Endothelial cell of umbilical vein (primary cell): ENCODE measurements at regions not wholly inside any gene's neighbourhood (a gene's known extent, or its start where the extent isn't known, plus 50 kb on each side); places are given as distances from the start of the nearest gene placed in this dataset.

Experiments used
- BruUV-seq: library from RNA; stranded (reverse); fragments of 400-500 nt; replicated peaks from 2 replicates; lab custom pipeline; 2021; lab: Mats Ljungman, UMichigan
- CTCF ChIA-PET: fragments of 300-600, 350-600 bp; sonication (Branson Sonifier 250); formaldehyde crosslinking; loops from one replicate; lab custom pipeline; 2021; ENCODE audit warnings: antibody characterized with exemption, inconsistent platforms; lab: Charles Lee
- POLR2A ChIA-PET: fragments of 300-600, 350-600 bp; sonication (Branson Sonifier 250); formaldehyde crosslinking; loops from one replicate; lab custom pipeline; 2021; ENCODE audit warnings: antibody characterized with exemption, inconsistent platforms; lab: Charles Lee
- DNase-seq: peaks from one replicate; pipeline ENCODE4 v3.0.0-alpha.2; 2011; ENCODE audit warnings: low read depth, low spot score
- FAIRE-seq: peaks from 2 replicates; lab custom pipeline; 2011; peaks lifted over from hg19 to GRCh38; lab: Jason Lieb, UNC
- H2AFZ ChIP-seq: 2 replicates; pipeline ENCODE4 v1.6.0; 2012; ENCODE audit warnings: low read depth, low read length, control low read depth, inconsistent platforms
- H3K27ac ChIP-seq: 2 replicates; pipeline ENCODE4 v1.5.1; 2011; ENCODE audit warnings: low read depth, mild to moderate bottlenecking, control low read depth, low read length, moderate library complexity; ENCODE audit not compliant: insufficient read depth
- H3K27me3 ChIP-seq, 2 experiments: 2 replicates each; pipeline versions ENCODE4 v1.6.0 to v1.6.1; 2011; ENCODE audit warnings: low read length in 2 of 2, mixed read lengths in 1 of 2; ENCODE audit not compliant: control insufficient read depth in 2 of 2, insufficient read depth in 2 of 2
- H3K36me3 ChIP-seq, 2 experiments: 2 replicates in 1 of 2; 3 replicates in 1 of 2; pipeline ENCODE4 v1.5.1; 2011; ENCODE audit warnings: low read length in 2 of 2, mild to moderate bottlenecking in 1 of 2, moderate library complexity in 1 of 2; ENCODE audit not compliant: control insufficient read depth in 2 of 2, insufficient read depth in 2 of 2; ENCODE audit errors: extremely low read depth in 1 of 2
- H3K4me1 ChIP-seq: 3 replicates; pipeline ENCODE4 v1.5.1; 2011; ENCODE audit warnings: mild to moderate bottlenecking, low read length; ENCODE audit not compliant: control insufficient read depth, insufficient read depth; ENCODE audit errors: extremely low read depth
- H3K4me2 ChIP-seq: 2 replicates; pipeline ENCODE4 v1.6.1; 2011; ENCODE audit warnings: low read length, control low read depth, mixed read lengths; ENCODE audit not compliant: insufficient read depth
- H3K4me3 ChIP-seq, 3 experiments: fragments of 200-600 bp in 1 of 3; sonication (generic), shearing (Covaris generic) in 1 of 3; replicated peaks in 1 of 3; 2 replicates each; pipeline ENCODE4 v1.5.1; 2011 to 2016; ENCODE audit warnings: control low read depth in 3 of 3, low read length in 3 of 3, mild to moderate bottlenecking in 2 of 3, inconsistent platforms in 1 of 3, low read depth in 1 of 3, moderate library complexity in 1 of 3; ENCODE audit not compliant: insufficient read depth in 1 of 3
- H3K79me2 ChIP-seq: 2 replicates; pipeline ENCODE4 v1.6.0; 2012; ENCODE audit warnings: low read length, inconsistent platforms; ENCODE audit not compliant: control insufficient read depth, insufficient read depth
- H3K9ac ChIP-seq: replicated peaks from 2 replicates; pipeline ENCODE3; 2011; ENCODE audit warnings: low read length, control low read depth; ENCODE audit not compliant: insufficient read depth; ENCODE audit errors: extremely low read depth
- H3K9me1 ChIP-seq: replicated peaks from 3 replicates; pipeline ENCODE4 v1.6.0; 2011; ENCODE audit warnings: mild to moderate bottlenecking, low read length; ENCODE audit not compliant: control insufficient read depth, insufficient read depth; ENCODE audit errors: extremely low read depth
- H3K9me3 ChIP-seq: replicated peaks from 2 replicates; pipeline ENCODE4 v1.5.1; 2012; ENCODE audit warnings: low read length, inconsistent platforms; ENCODE audit not compliant: control insufficient read depth, insufficient read depth
- H4K20me1 ChIP-seq: replicated peaks from 2 replicates; pipeline ENCODE3; 2011; ENCODE audit warnings: mild to moderate bottlenecking, low read length; ENCODE audit not compliant: control insufficient read depth, insufficient read depth; ENCODE audit errors: extremely low read depth
- EZH2 ChIP-seq: IDR thresholded peaks from 2 replicates; pipeline ENCODE4 v1.6.1; 2012; ENCODE audit warnings: borderline replicate concordance, low read depth, mild to moderate bottlenecking, moderate library complexity, low read length, inconsistent platforms; ENCODE audit not compliant: severe bottlenecking
- FOS ChIP-seq: IDR thresholded peaks from 2 replicates; pipeline ENCODE4 v1.6.1; 2011; ENCODE audit warnings: mild to moderate bottlenecking, low read length, moderate library complexity, borderline replicate concordance; ENCODE audit not compliant: insufficient read depth
- GATA2 ChIP-seq: IDR thresholded peaks from 2 replicates; pipeline ENCODE4 v1.7.0; 2011; ENCODE audit warnings: low read depth, mild to moderate bottlenecking, moderate library complexity, mixed read lengths, low read length; ENCODE audit not compliant: insufficient read length, insufficient read depth
- JUN ChIP-seq: IDR thresholded peaks from 2 replicates; pipeline ENCODE4 v1.6.1; 2011; ENCODE audit warnings: borderline replicate concordance, low read depth; ENCODE audit not compliant: insufficient read length, insufficient read depth
- MYC ChIP-seq: IDR thresholded peaks from one replicate; pipeline ENCODE4 v1.6.1; 2011; ENCODE audit warnings: mild to moderate bottlenecking, low read depth, low read length
- POLR2A ChIP-seq: IDR thresholded peaks from 2 replicates; pipeline ENCODE4 v1.6.1; 2012; ENCODE audit warnings: low read depth, mild to moderate bottlenecking, control low read depth, low read length
- POLR2AphosphoS5 ChIP-seq: IDR thresholded peaks from 2 replicates; pipeline ENCODE4 v1.6.1; 2012; ENCODE audit warnings: low read depth, mild to moderate bottlenecking, control low read depth, low read length, moderate library complexity; ENCODE audit not compliant: insufficient read depth
- dilution Hi-C: fragments of 300-500 bp; cut with MboI; formaldehyde crosslinking; loops from one replicate; pipeline ENCODE4 v1.15.0; 2019; ENCODE audit warnings: low sequenced_read_pairs; ENCODE audit not compliant: extremely low pct_ligation_motif_present
- intact Hi-C: fragments of 100-400 bp; cut with micrococcal nuclease; formaldehyde crosslinking; loops from one replicate; pipeline ENCODE4 v1.10.0; 2022
- TF ChIP-seq, protein P1 (sequence below): IDR thresholded peaks from 2 replicates; pipeline ENCODE4 v1.6.1; 2011; ENCODE audit not compliant: insufficient read depth, insufficient read length
- TF ChIP-seq, protein P2 (sequence below), 2 donors: IDR thresholded peaks; 1 replicate in 1 of 2; 2 replicates in 1 of 2; pipeline ENCODE4 v1.5.1; 2011; ENCODE audit warnings: low read length in 2 of 2, mild to moderate bottlenecking in 2 of 2, moderate library complexity in 2 of 2, control low read depth in 1 of 2, inconsistent platforms in 1 of 2, low read depth in 1 of 2; ENCODE audit not compliant: insufficient read depth in 1 of 2; ENCODE audit errors: extremely low read depth in 1 of 2

DNA sequence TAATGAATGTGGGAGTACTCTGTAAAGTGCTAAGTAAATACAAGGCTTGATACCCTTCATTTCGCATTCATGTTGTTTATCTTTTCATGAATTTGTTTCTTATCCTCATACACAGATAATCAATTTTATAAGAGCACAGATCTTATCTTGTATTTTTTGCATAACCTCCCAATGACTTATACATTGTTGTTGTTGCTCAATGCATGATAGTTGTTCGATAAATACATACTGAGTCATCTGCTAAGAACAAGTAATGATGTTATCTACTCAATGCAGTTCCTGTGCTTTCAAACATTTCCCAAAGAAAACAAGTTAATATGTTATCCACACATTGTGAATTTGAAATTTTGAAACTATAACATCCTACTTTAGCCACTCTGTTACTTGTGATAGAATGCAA is 60.7 kb downstream of the TAF11L14 start:
- no peaks in the 10 kb centered on the region for H3K9me1 ChIP-seq
- intact Hi-C loops (no loop called here), dilution Hi-C loops (no loop called here)
- ChIA-PET POLR2A (no interaction called here), CTCF (no interaction called here)
- H3K27me3 ChIP-seq = no peaks in the 10 kb centered on the region
- H3K9ac ChIP-seq = no peak overlapping the region
- no peak for DNase-seq
- FAIRE-seq = no peak
- BruUV-seq = no TSS peak
- H3K4me1 ChIP-seq = no peaks in the 10 kb centered on the region
- H3K4me2 ChIP-seq = no peak overlapping the region
- H3K36me3 ChIP-seq = no peaks in the 10 kb centered on the region
- TF ChIP-seq JUN (no peak), GATA2 (no peak)
- H3K9me3 ChIP-seq = no peaks in the 10 kb centered on the region
- H3K79me2 ChIP-seq = no peaks in the 10 kb centered on the region
- H2AFZ ChIP-seq = no peak overlapping the region
- no peak overlapping the region for H3K4me3 ChIP-seq
- H4K20me1 ChIP-seq = no peaks in the 10 kb centered on the region
- H3K27ac ChIP-seq = no peak overlapping the region

DNA sequence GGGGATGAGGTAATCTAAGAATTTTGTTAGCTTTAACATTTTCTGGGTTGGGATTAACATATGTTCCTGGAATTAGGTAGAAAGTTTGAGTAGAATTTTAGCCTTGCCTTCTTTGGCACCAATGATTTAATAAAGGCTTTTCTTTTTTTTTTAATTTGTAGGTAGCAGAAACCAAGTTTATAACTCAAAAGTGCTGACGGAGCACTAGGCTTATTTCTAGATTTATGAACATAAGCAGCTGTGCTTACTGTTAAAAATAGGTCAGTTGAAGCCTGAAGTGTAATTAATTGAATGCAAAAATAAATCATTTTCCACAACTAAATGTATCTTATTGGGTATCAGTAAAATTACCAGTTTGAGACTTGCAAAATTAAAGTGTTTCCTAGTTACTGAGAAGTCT is 62.4 kb downstream of the TAF11L14 start:
- Histone ChIP-seq H4K20me1 (no peaks in the 10 kb centered on the region), H3K4me3 (no peak overlapping the region), H3K9ac (no peak overlapping the region), H3K9me1 (no peaks in the 10 kb centered on the region), H3K27me3 (no peaks in the 10 kb centered on the region), H3K4me1 (no peaks in the 10 kb centered on the region), H3K36me3 (no peaks in the 10 kb centered on the region), H3K9me3 (no peaks in the 10 kb centered on the region), H3K79me2 (no peaks in the 10 kb centered on the region), H2AFZ (no peak overlapping the region), H3K4me2 (no peak overlapping the region), H3K27ac (no peak overlapping the region)
- dilution Hi-C loops = no loop called here
- intact Hi-C loops = no loop called here
- DNase-seq = no peak
- ChIA-PET CTCF (no interaction called here), POLR2A (no interaction called here)
- no TSS peak for BruUV-seq
- FAIRE-seq = no peak
- TF ChIP-seq, protein P1, sequence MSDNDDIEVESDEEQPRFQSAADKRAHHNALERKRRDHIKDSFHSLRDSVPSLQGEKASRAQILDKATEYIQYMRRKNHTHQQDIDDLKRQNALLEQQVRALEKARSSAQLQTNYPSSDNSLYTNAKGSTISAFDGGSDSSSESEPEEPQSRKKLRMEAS = no peak
- TF ChIP-seq GATA2 (no peak), MYC (no peak), JUN (no peak), POLR2AphosphoS5 (no peak), POLR2A (no peak), FOS (no peak), EZH2 (no peak)
- TF ChIP-seq, protein P2, sequence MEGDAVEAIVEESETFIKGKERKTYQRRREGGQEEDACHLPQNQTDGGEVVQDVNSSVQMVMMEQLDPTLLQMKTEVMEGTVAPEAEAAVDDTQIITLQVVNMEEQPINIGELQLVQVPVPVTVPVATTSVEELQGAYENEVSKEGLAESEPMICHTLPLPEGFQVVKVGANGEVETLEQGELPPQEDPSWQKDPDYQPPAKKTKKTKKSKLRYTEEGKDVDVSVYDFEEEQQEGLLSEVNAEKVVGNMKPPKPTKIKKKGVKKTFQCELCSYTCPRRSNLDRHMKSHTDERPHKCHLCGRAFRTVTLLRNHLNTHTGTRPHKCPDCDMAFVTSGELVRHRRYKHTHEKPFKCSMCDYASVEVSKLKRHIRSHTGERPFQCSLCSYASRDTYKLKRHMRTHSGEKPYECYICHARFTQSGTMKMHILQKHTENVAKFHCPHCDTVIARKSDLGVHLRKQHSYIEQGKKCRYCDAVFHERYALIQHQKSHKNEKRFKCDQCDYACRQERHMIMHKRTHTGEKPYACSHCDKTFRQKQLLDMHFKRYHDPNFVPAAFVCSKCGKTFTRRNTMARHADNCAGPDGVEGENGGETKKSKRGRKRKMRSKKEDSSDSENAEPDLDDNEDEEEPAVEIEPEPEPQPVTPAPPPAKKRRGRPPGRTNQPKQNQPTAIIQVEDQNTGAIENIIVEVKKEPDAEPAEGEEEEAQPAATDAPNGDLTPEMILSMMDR (IDR thresholded peaks at IDR 0.05; ENCODE audit: extremely low read depth in 1 of 2, insufficient read depth in 1 of 2, low read depth in 1 of 2, low read length in 2 of 2) = no peak
